ENCODE measurements at regions not wholly inside any gene's neighbourhood (a gene's known extent, or its start where the extent isn't known, plus 50 kb on each side); places are given as distances from the start of the nearest gene placed in this dataset.

DNA sequence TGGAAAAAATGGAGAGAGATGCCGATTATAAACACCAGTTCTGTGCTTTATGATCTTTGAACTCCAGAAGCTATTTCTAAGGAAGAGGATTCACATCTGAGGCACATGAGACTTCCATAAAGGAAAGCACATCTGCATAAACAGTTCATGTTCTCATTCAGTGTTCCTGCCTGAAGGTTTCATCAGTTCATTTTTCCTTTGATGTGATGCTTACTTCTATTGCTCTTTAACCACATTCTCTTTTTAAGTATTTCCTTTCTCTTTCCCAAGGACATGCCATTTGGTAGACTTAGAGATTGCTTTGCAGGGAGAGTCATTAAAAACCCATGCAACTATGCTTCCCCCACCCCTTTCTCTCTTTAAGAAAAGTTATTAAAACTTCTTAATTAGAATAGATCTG, 387.0 kb upstream of the FLRT2 start:
- no peak for TF ChIP-seq POLR2A (IDR thresholded peaks at IDR 0.05)
- TF ChIP-seq, protein P1, sequence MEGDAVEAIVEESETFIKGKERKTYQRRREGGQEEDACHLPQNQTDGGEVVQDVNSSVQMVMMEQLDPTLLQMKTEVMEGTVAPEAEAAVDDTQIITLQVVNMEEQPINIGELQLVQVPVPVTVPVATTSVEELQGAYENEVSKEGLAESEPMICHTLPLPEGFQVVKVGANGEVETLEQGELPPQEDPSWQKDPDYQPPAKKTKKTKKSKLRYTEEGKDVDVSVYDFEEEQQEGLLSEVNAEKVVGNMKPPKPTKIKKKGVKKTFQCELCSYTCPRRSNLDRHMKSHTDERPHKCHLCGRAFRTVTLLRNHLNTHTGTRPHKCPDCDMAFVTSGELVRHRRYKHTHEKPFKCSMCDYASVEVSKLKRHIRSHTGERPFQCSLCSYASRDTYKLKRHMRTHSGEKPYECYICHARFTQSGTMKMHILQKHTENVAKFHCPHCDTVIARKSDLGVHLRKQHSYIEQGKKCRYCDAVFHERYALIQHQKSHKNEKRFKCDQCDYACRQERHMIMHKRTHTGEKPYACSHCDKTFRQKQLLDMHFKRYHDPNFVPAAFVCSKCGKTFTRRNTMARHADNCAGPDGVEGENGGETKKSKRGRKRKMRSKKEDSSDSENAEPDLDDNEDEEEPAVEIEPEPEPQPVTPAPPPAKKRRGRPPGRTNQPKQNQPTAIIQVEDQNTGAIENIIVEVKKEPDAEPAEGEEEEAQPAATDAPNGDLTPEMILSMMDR (IDR thresholded peaks at IDR 0.05) = no peak
